ENCODE measurements at regions not wholly inside any gene's neighbourhood (a gene's known extent, or its start where the extent isn't known, plus 50 kb on each side); places are given as distances from the start of the nearest gene placed in this dataset.

- TF ChIP-seq NFE2L1 (tag; IDR thresholded peaks at IDR 0.05; ENCODE audit: borderline replicate concordance, low read depth) (no peak), CBX8 (IDR thresholded peaks at IDR 0.05; ENCODE audit: borderline replicate concordance, extremely low read depth, low read depth, low read length, poor library complexity, severe bottlenecking) (no peak), TAF7 (tag; IDR thresholded peaks at IDR 0.05) (no peak), ZNF316 (IDR thresholded peaks at IDR 0.05) (no peak)
- TF ChIP-seq, protein P1, sequence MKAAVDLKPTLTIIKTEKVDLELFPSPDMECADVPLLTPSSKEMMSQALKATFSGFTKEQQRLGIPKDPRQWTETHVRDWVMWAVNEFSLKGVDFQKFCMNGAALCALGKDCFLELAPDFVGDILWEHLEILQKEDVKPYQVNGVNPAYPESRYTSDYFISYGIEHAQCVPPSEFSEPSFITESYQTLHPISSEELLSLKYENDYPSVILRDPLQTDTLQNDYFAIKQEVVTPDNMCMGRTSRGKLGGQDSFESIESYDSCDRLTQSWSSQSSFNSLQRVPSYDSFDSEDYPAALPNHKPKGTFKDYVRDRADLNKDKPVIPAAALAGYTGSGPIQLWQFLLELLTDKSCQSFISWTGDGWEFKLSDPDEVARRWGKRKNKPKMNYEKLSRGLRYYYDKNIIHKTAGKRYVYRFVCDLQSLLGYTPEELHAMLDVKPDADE (conservative IDR thresholded peaks at IDR 0.05; ENCODE audit: control insufficient read depth, low read depth, low read length): no peak
Measured at GRCh38 chr4:13084210-13084609, 399.9 kb downstream of the RAB28 start (continued).

- FAIRE-seq: no peak
- ChIA-PET POLR2A (no interaction called here), CTCF (ENCODE audit: low intra/inter-chr PET ratio) (no interaction called here)
- BruUV-seq (replicated peaks): no TSS peak
- Histone ChIP-seq H3K4me1 (replicated peaks in 1 of 2; ENCODE audit: control insufficient read depth in 2 of 2, insufficient read depth in 2 of 2, low read length in 2 of 2) (no peaks in the 10 kb centered on the region), H3K4me3 (no peak overlapping the region), H3K9ac (ENCODE audit: insufficient read depth in 1 of 2, low read depth in 2 of 2, low read length in 2 of 2) (no peak overlapping the region), H4K20me1 (replicated peaks; ENCODE audit: control insufficient read depth, insufficient read depth, low read length) (no peaks in the 10 kb centered on the region), H3K9me1 (ENCODE audit: control insufficient read depth, insufficient read depth, low read length) (no peaks in the 10 kb centered on the region), H3K4me2 (ENCODE audit: insufficient read depth, low read length) (no peak overlapping the region), H3K27me3 (ENCODE audit: control insufficient read depth in 2 of 2, insufficient read depth in 2 of 2, low read length in 2 of 2) (no peaks in the 10 kb centered on the region), H2AFZ (ENCODE audit: low read depth, low read length) (no peak overlapping the region), H3K9me3 (replicated peaks; ENCODE audit: control insufficient read depth, insufficient read depth, low read depth, low read length) (no peaks in the 10 kb centered on the region; the same call in 1 of the 2 replicates), H3K27ac (ENCODE audit: extremely low read depth, low read depth, low read length) (no peak overlapping the region), H3K79me2 (ENCODE audit: control insufficient read depth, insufficient read depth, low read length) (no peaks in the 10 kb centered on the region), H3K36me3 (ENCODE audit: control insufficient read depth, insufficient read depth, low read length) (no peaks in the 10 kb centered on the region)
- intact Hi-C loops (cut with micrococcal nuclease): no loop called here
- no peak for TF ChIP-seq ARNT (IDR thresholded peaks at IDR 0.05)
- TF ChIP-seq MEIS2 (IDR thresholded peaks at IDR 0.05; ENCODE audit: partially characterized antibody): no peak
- TF ChIP-seq, protein P2, sequence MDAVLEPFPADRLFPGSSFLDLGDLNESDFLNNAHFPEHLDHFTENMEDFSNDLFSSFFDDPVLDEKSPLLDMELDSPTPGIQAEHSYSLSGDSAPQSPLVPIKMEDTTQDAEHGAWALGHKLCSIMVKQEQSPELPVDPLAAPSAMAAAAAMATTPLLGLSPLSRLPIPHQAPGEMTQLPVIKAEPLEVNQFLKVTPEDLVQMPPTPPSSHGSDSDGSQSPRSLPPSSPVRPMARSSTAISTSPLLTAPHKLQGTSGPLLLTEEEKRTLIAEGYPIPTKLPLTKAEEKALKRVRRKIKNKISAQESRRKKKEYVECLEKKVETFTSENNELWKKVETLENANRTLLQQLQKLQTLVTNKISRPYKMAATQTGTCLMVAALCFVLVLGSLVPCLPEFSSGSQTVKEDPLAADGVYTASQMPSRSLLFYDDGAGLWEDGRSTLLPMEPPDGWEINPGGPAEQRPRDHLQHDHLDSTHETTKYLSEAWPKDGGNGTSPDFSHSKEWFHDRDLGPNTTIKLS (IDR thresholded peaks at IDR 0.05; ENCODE audit: borderline replicate concordance, low read depth): no peak
- no peak for TF ChIP-seq RBBP5 (IDR thresholded peaks at IDR 0.05; ENCODE audit: borderline replicate concordance, insufficient read depth, low read length, poor library complexity, severe bottlenecking)
- no peak for DNase-seq (ENCODE audit: extremely low read depth in 1 of 4, low spot score in 3 of 4)
- in situ Hi-C loops (cut with MboI): no loop called here
- no peak for ATAC-seq
Measured at GRCh38 chr4:13081830-13082229, 402.3 kb downstream of the RAB28 start.

All from K562 (cell line).